ENCODE measurements at regions not wholly inside any gene's neighbourhood (a gene's known extent, or its start where the extent isn't known, plus 50 kb on each side); places are given as distances from the start of the nearest gene placed in this dataset.

DNA sequence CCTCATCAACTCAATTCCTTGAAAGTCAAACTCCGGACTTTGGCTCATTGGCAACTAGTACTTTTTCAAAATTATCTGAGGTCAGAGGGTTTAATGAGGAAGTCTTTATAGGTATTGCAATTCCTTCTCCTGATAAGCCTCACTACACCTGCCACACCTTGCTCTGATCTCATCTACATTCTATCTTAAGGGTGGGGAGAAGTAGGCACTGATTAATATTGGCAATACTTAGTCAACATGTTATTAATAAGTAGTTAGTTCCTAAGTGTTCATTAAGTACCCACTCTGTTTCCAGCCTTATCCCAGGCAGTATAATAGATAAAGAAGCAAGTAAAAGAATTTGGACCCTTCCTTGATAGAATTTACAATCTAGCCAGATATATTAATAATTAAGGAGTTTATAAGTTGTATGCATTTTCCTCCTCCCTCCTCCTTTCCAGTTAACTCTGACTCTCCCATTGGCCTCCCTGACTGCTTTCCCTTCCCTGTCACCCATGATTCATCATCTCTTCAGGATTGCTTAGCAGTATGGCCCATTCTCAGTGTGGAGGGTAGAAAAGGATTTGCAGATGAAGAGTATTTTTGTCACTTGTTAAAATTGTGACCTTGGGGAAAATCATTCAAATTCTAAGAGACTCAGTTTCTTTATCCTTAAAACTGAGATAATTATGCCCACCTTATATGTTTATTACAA is 231.0 kb upstream of the ATP2B1 start:
- Histone ChIP-seq H3F3A (ENCODE audit: insufficient read depth, low read length, poor library complexity, severe bottlenecking) (no peaks in the 10 kb centered on the region), H3K4me3 (ENCODE audit: low read length) (no peak overlapping the region), H3K36me3 (ENCODE audit: insufficient read depth, low read length) (no peaks in the 10 kb centered on the region), H3K4me2 (ENCODE audit: low read length) (no peak overlapping the region), H3K9me2 (ENCODE audit: insufficient read depth, low read length) (no peaks in the 10 kb centered on the region), H2AFZ (ENCODE audit: low read depth, low read length) (no peak overlapping the region), H3K27me3 (ENCODE audit: insufficient read depth, low read depth, low read length) (no peaks in the 10 kb centered on the region), H3K27ac (ENCODE audit: low read length) (no peak overlapping the region), H3K9me3 (ENCODE audit: low read length) (no peaks in the 10 kb centered on the region), H3K9ac (ENCODE audit: low read length) (no peak overlapping the region), H4K20me1 (ENCODE audit: insufficient read depth) (no peaks in the 10 kb centered on the region), H3K79me2 (replicated peaks; ENCODE audit: insufficient read depth, low read length) (no peaks in the 10 kb centered on the region)
- TF ChIP-seq SMC3 (conservative IDR thresholded peaks at IDR 0.05; ENCODE audit: poor library complexity) (no peak), POLR2AphosphoS5 (IDR thresholded peaks at IDR 0.05) (no peak), RAD21 (conservative IDR thresholded peaks at IDR 0.05) (no peak), TAF1 (IDR thresholded peaks at IDR 0.05; ENCODE audit: low read depth) (no peak), REST (IDR thresholded peaks at IDR 0.05; ENCODE audit: borderline replicate concordance) (no peak)

- no peaks in the 10 kb centered on the region for H3K9me2 ChIP-seq (ENCODE audit: insufficient read depth, low read length)
- no peak overlapping the region for H3K9ac ChIP-seq (ENCODE audit: low read length)
- no peaks in the 10 kb centered on the region for H3K79me2 ChIP-seq (replicated peaks; ENCODE audit: insufficient read depth, low read length)
- H3K36me3 ChIP-seq (ENCODE audit: insufficient read depth, low read length) = no peaks in the 10 kb centered on the region
- H3K4me2 ChIP-seq (ENCODE audit: low read length) = no peak overlapping the region
- no peaks in the 10 kb centered on the region for H3K27me3 ChIP-seq (ENCODE audit: insufficient read depth, low read depth, low read length)
- H3F3A ChIP-seq (ENCODE audit: insufficient read depth, low read length, poor library complexity, severe bottlenecking) = no peaks in the 10 kb centered on the region
- H3K9me3 ChIP-seq (ENCODE audit: low read length) = no peaks in the 10 kb centered on the region
- H3K27ac ChIP-seq (ENCODE audit: low read length) = no peak overlapping the region
- TF ChIP-seq CTCF (IDR thresholded peaks at IDR 0.05; ENCODE audit: poor library complexity, severe bottlenecking) (no peak), SMC3 (conservative IDR thresholded peaks at IDR 0.05; ENCODE audit: poor library complexity) (no peak), POLR2AphosphoS5 (IDR thresholded peaks at IDR 0.05) (no peak), EZH2 (IDR thresholded peaks at IDR 0.05; ENCODE audit: borderline replicate concordance, insufficient read depth, low read length, poor library complexity, severe bottlenecking) (no peak), REST (IDR thresholded peaks at IDR 0.05; ENCODE audit: borderline replicate concordance) (no peak), RAD21 (conservative IDR thresholded peaks at IDR 0.05) (no peak), TAF1 (IDR thresholded peaks at IDR 0.05; ENCODE audit: low read depth) (no peak), MXI1 (conservative IDR thresholded peaks at IDR 0.05; ENCODE audit: poor library complexity, severe bottlenecking) (no peak), EP300 (conservative IDR thresholded peaks at IDR 0.05; ENCODE audit: poor library complexity, severe bottlenecking) (no peak)
- no peak overlapping the region for H2AFZ ChIP-seq (ENCODE audit: low read depth, low read length)
- no peak overlapping the region for H3K4me3 ChIP-seq (ENCODE audit: low read length)
- no peaks in the 10 kb centered on the region for H4K20me1 ChIP-seq (ENCODE audit: insufficient read depth)
Measured at GRCh38 chr12:89936631-89937030, 228.0 kb upstream of the ATP2B1 start.

Measured in neural cell (in vitro differentiated cells).